ENCODE measurements at regions not wholly inside any gene's neighbourhood (a gene's known extent, or its start where the extent isn't known, plus 50 kb on each side); places are given as distances from the start of the nearest gene placed in this dataset.

GRCh38 chr19:30318936-30319335 is 53.2 kb upstream of the ZNF536 start:
- TF ChIP-seq CTCF (IDR thresholded peaks at IDR 0.05) (no peak), ZFX (IDR thresholded peaks at IDR 0.05; ENCODE audit: borderline replicate concordance) (no peak)
